Neuronal stem cell (in vitro differentiated cells): ENCODE measurements at regions not wholly inside any gene's neighbourhood (a gene's known extent, or its start where the extent isn't known, plus 50 kb on each side); places are given as distances from the start of the nearest gene placed in this dataset.

ENCODE experiments used
- DNase-seq: peaks from one replicate; pipeline ENCODE4 v3.0.0-alpha.2; 2013; ENCODE audit warnings: low spot score
- H2AFZ ChIP-seq: one replicate; pipeline ENCODE4 v1.6.1; 2013; ENCODE audit warnings: mild to moderate bottlenecking, low read length, inconsistent platforms
- H2AK5ac ChIP-seq: 2 replicates; pipeline ENCODE4 v1.6.1; 2013; ENCODE audit warnings: low read depth, mild to moderate bottlenecking, inconsistent platforms, low read length, moderate library complexity, mixed read lengths
- H2BK120ac ChIP-seq: 2 replicates; pipeline ENCODE4 v1.6.1; 2013; ENCODE audit warnings: low read depth, mild to moderate bottlenecking, inconsistent platforms, low read length, moderate library complexity, mixed read lengths
- H2BK12ac ChIP-seq: one replicate; pipeline ENCODE4 v1.6.1; 2013; ENCODE audit warnings: low read length, inconsistent platforms
- H2BK15ac ChIP-seq: 2 replicates; pipeline ENCODE4 v1.6.1; 2013; ENCODE audit warnings: mild to moderate bottlenecking, low read length, inconsistent platforms, mixed read lengths
- H2BK5ac ChIP-seq: one replicate; pipeline ENCODE4 v1.6.1; 2013; ENCODE audit warnings: inconsistent platforms, mild to moderate bottlenecking, low read length, moderate library complexity
- H3K14ac ChIP-seq: one replicate; pipeline ENCODE4 v1.6.1; 2013; ENCODE audit warnings: low read length, inconsistent platforms
- H3K18ac ChIP-seq: 2 replicates; pipeline ENCODE4 v1.6.1; 2013; ENCODE audit warnings: low read length, inconsistent platforms
- H3K23ac ChIP-seq: 2 replicates; pipeline ENCODE4 v1.6.1; 2013; ENCODE audit warnings: low read depth, mild to moderate bottlenecking, mixed read lengths, low read length, inconsistent platforms; ENCODE audit not compliant: poor library complexity
- H3K27ac ChIP-seq: replicated peaks from 3 replicates; pipeline ENCODE4 v1.5.1; 2013; ENCODE audit warnings: low read length, inconsistent platforms
- H3K27me3 ChIP-seq, 3 experiments: 2 replicates each; pipeline ENCODE4 v1.6.1; 2013; ENCODE audit warnings: low read length in 3 of 3, mild to moderate bottlenecking in 2 of 3, inconsistent platforms in 1 of 3, low read depth in 1 of 3, mixed read lengths in 1 of 3, moderate library complexity in 1 of 3; ENCODE audit not compliant: control insufficient read depth in 3 of 3, insufficient read depth in 3 of 3
- H3K36me3 ChIP-seq, 2 donors: replicated peaks in 1 of 2; 2 replicates each; pipeline ENCODE4 v1.6.1; 2013; ENCODE audit warnings: low read length in 2 of 2; ENCODE audit not compliant: control insufficient read depth in 2 of 2, insufficient read depth in 2 of 2
- H3K4ac ChIP-seq: 2 replicates; pipeline ENCODE4 v1.6.1; 2013; ENCODE audit warnings: inconsistent platforms, mild to moderate bottlenecking, low read length, moderate library complexity
- H3K4me1 ChIP-seq, 2 donors: 1 replicate in 1 of 2; 2 replicates in 1 of 2; pipeline ENCODE4 v1.6.1; 2013; ENCODE audit warnings: low read length in 2 of 2, low read depth in 1 of 2; ENCODE audit not compliant: control insufficient read depth in 2 of 2, insufficient read depth in 1 of 2
- H3K4me2 ChIP-seq: one replicate; pipeline ENCODE4 v1.6.1; 2013; ENCODE audit warnings: mild to moderate bottlenecking, low read length, inconsistent platforms; ENCODE audit not compliant: insufficient read depth, poor library complexity, severe bottlenecking
- H3K4me3 ChIP-seq, 2 donors: 2 replicates each; pipeline ENCODE4 v1.5.1; 2013; ENCODE audit warnings: low read length in 2 of 2, mild to moderate bottlenecking in 2 of 2, inconsistent platforms in 1 of 2, moderate library complexity in 1 of 2
- H3K79me1 ChIP-seq: one replicate; pipeline ENCODE4 v1.6.1; 2013; ENCODE audit warnings: low read depth, mild to moderate bottlenecking, inconsistent platforms, low read length, moderate library complexity
- H3K9ac ChIP-seq: one replicate; pipeline ENCODE4 v1.6.1; 2013; ENCODE audit warnings: mild to moderate bottlenecking, low read depth, low read length, inconsistent platforms; ENCODE audit not compliant: poor library complexity
- H3K9me3 ChIP-seq, 2 donors: replicated peaks in 1 of 2; 2 replicates each; pipeline versions ENCODE3 to v1.6.1; 2013; ENCODE audit warnings: low read length in 2 of 2, mild to moderate bottlenecking in 2 of 2, inconsistent platforms in 1 of 2, low read depth in 1 of 2, mixed read lengths in 1 of 2, moderate library complexity in 1 of 2; ENCODE audit not compliant: control insufficient read depth in 2 of 2, insufficient read depth in 1 of 2
- H4K8ac ChIP-seq: one replicate; pipeline ENCODE4 v1.6.1; 2013; ENCODE audit warnings: low read depth, mild to moderate bottlenecking, inconsistent platforms, low read length, moderate library complexity
- H4K91ac ChIP-seq: one replicate; pipeline ENCODE4 v1.6.1; 2013; ENCODE audit warnings: low read length, low read depth, mild to moderate bottlenecking, inconsistent platforms; ENCODE audit not compliant: poor library complexity
- whole genome bisulfite sequencing, 2 donors: extraction: QIAGEN DNeasy Blood & Tissue Kit; methylation state at CpG; one replicate each; pipeline ENCODE4 v1.1.7; 2013; ENCODE audit warnings: missing lambda C conversion rate in 2 of 2, mixed read lengths in 1 of 2; ENCODE audit not compliant: insufficient read length in 2 of 2, insufficient replicate concordance in 1 of 2; ENCODE audit errors: extremely low coverage in 2 of 2; 5-methylcytosine and 5-hydroxymethylcytosine counted together

DNA sequence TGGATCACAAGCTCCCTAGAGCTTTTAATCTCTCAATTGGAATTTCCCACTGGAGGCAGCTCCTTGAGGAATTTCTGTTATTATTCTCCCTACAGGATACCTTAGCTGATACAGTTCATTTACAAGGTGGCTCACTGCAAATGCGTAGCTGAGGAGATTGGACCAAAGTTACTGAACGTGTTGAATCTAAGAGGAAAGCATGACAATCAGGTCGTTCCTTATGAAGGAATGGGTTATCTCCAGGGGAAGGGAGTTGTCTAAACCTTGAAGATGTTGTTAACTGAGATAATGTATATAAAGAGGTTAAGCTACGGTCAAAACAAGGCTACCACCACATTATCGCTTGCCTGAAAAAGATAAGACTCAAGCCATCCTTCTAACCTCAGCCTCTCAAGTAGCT lies 105.8 kb upstream of the TBX3 start:
- Histone ChIP-seq H3K27ac (no peak overlapping the region), H2BK5ac (no peak overlapping the region), H3K4me1 (no peaks in the 10 kb centered on the region), H2BK12ac (no peak overlapping the region), H3K9ac (no peak overlapping the region), H3K4me3 (no peak overlapping the region), H2AFZ (no peak overlapping the region), H4K8ac (no peak overlapping the region), H3K36me3 (no peaks in the 10 kb centered on the region), H3K9me3 (no peaks in the 10 kb centered on the region), H3K27me3 (no peaks in the 10 kb centered on the region), H2BK120ac (no peak overlapping the region), H2BK15ac (no peak overlapping the region), H2AK5ac (no peak overlapping the region), H3K79me1 (no peaks in the 10 kb centered on the region), H3K4me2 (no peak overlapping the region), H3K18ac (no peak overlapping the region), H4K91ac (no peak overlapping the region), H3K4ac (no peak overlapping the region), H3K23ac (no peak overlapping the region), H3K14ac (no peak overlapping the region)
- WGBS, 2 donors, result no CpG with 5 or more reads among the region's 5 CpGs
- no peak for DNase-seq

- no peak overlapping the region for H2BK15ac ChIP-seq
- H3K79me1 ChIP-seq, result no peaks in the 10 kb centered on the region
- no CpG with 5 or more reads among the region's 3 CpGs for WGBS, 2 donors
- H3K4me1 ChIP-seq, result no peaks in the 10 kb centered on the region
- no peak overlapping the region for H4K8ac ChIP-seq
- no peak overlapping the region for H3K18ac ChIP-seq
- no peak overlapping the region for H3K23ac ChIP-seq
- H3K27ac ChIP-seq, result no peak overlapping the region
- no peak for DNase-seq
- H3K4me3 ChIP-seq, result no peak overlapping the region
- no peak overlapping the region for H2AFZ ChIP-seq
- H2BK5ac ChIP-seq, result no peak overlapping the region
- H3K4me2 ChIP-seq, result no peak overlapping the region
- H3K36me3 ChIP-seq, result no peaks in the 10 kb centered on the region
- H3K9me3 ChIP-seq, result no peaks in the 10 kb centered on the region
- no peak overlapping the region for H2AK5ac ChIP-seq
- no peak overlapping the region for H3K4ac ChIP-seq
- H4K91ac ChIP-seq, result no peak overlapping the region
- no peak overlapping the region for H2BK120ac ChIP-seq
- no peaks in the 10 kb centered on the region for H3K27me3 ChIP-seq
- no peak overlapping the region for H3K9ac ChIP-seq
- H3K14ac ChIP-seq, result no peak overlapping the region
- no peak overlapping the region for H2BK12ac ChIP-seq
Observed at GRCh38 chr12:114789276-114789675, 105.3 kb upstream of the TBX3 start.

GRCh38 chr12:114784526-114784925 lies 100.6 kb upstream of the TBX3 start:
- Histone ChIP-seq H3K23ac (no peak overlapping the region), H3K4me3 (no peak overlapping the region), H3K4ac (no peak overlapping the region), H4K91ac (no peak overlapping the region), H2BK12ac (no peak overlapping the region), H3K27ac (no peak overlapping the region), H2BK120ac (no peak overlapping the region), H3K4me2 (no peak overlapping the region), H3K9ac (no peak overlapping the region), H3K9me3 (no peaks in the 10 kb centered on the region), H3K36me3 (no peaks in the 10 kb centered on the region), H3K27me3 (no peaks in the 10 kb centered on the region), H2AK5ac (no peak overlapping the region), H3K18ac (no peak overlapping the region), H3K4me1 (peaks cover 0 to 4% of the 10 kb centered on the region in 2 donors), H2BK5ac (no peak overlapping the region), H3K14ac (no peak overlapping the region), H2AFZ (no peak overlapping the region), H2BK15ac (no peak overlapping the region), H4K8ac (no peak overlapping the region), H3K79me1 (no peaks in the 10 kb centered on the region)
- no peak for DNase-seq
- WGBS, 2 donors, result no CpG with 5 or more reads among the region's 3 CpGs

- Histone ChIP-seq H2BK5ac (no peak overlapping the region), H3K4me2 (no peak overlapping the region), H3K18ac (no peak overlapping the region), H4K8ac (no peak overlapping the region), H3K27me3 (no peaks in the 10 kb centered on the region), H3K79me1 (no peaks in the 10 kb centered on the region), H3K4me1 (peaks cover 0 to 4% of the 10 kb centered on the region in 2 donors), H3K36me3 (no peaks in the 10 kb centered on the region), H3K4ac (no peak overlapping the region), H2AFZ (no peak overlapping the region), H3K14ac (no peak overlapping the region), H3K27ac (no peak overlapping the region), H3K4me3 (no peak overlapping the region), H3K9me3 (no peaks in the 10 kb centered on the region), H2AK5ac (no peak overlapping the region), H2BK12ac (no peak overlapping the region), H3K23ac (no peak overlapping the region), H2BK15ac (no peak overlapping the region), H4K91ac (no peak overlapping the region), H3K9ac (no peak overlapping the region), H2BK120ac (no peak overlapping the region)
- no CpG with 5 or more reads among the region's 8 CpGs for WGBS, 2 donors
- DNase-seq, result no peak
Observed at GRCh38 chr12:114783089-114783618, 99.2 kb upstream of the TBX3 start.
